CD4-positive, alpha-beta T cell treated with Interferon gamma for 1 hour (primary cell): ENCODE measurements at regions not wholly inside any gene's neighbourhood (a gene's known extent, or its start where the extent isn't known, plus 50 kb on each side); places are given as distances from the start of the nearest gene placed in this dataset.

Experiments used
- DNase-seq: peaks from one replicate; pipeline ENCODE4 v3.0.0-alpha.2; 2020

DNA sequence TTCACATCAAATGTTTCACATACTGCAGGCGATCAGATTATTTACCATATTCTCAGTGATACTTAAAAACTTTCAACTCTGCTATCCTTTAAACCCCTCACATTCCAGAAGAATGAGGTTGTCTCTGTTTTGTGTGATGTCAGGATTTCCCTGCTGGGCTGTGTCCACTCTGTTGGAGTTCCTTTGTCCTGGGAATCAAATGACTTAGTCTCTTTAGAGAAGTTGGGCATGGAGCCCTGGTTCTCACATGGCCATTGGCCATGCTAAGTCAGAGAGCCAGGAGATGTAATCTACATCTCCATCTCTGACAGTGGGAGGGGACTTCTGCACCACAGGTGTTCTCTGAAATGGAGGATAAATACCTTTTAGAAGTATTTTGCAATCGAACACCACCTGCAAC lies 205.1 kb upstream of the MAF start:
- no peak for DNase-seq

GRCh38 chr16:79801646-79802045 lies 201.1 kb upstream of the MAF start:
- DNase-seq, result no peak

DNA sequence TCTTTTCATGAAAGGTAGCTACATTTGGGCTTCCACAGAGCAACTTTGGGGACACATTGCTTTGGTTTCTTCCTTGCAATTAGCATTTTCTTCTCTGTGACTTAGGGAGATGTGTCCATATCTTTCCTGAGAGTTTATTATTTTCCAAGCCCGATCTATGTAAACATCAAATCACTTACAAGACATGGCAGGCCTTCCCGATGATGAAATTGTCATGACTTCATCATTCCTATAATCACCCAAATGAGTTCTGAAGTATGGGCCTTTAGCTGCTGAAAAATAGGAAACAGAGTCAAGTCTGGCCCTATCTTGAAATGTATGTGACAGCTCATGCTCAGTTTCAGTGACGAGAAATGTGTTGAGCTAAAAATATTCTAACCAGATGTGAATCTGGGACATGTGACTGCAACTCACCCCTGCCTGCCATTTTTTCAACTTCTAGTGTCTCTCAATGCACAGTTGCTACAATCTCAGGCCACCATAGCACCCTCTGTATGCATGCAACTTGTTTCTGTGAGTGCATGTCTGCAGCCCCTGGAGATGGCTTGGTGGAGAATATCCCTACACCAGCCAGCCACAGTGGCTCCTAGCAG lies 199.6 kb upstream of the MAF start:
- DNase-seq, result no peak

- DNase-seq, result no peak
These were observed 198.0 kb upstream of the MAF start for GRCh38 chr16:79798416-79799053.

GRCh38 chr16:79797486-79797885 lies 196.9 kb upstream of the MAF start:
- DNase-seq, result no peak

DNA sequence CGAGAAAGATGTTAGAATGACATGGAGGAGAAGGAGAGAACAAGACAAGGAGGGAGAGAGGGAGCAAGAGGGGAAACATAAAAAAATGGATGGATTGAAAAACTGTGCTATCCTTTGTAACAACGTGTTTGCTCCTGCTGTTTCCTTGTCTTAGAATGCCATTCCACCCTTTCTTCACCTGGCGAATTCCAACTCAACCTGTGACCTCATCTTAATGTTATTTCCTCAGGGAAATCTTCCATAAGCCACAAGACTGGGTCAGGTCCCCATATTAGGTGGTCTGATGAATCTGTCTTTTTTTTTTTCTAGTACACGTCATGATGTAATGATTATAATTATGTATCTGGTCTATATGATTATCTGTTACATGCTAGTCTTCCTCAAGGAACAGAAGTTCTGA lies 195.0 kb upstream of the MAF start:
- DNase-seq, result no peak

DNA sequence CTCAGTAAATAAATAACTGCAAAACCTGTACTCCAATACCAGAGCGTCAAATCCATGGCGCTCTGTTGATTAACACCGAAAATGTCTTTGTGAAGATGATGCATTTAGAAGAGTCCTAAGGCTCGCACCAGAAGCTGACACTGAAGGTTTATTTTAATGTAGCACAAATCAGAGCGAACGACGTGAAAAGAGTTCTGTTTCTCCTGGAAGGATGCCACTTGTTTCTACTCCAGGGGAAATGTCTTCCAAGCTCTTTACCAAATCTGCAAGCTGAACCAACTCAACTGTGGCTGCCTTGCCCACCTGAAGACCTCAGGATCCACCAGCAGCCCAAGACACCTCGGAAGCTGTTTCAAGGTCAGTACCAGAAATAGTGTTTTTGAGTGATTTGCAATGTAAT lies 194.4 kb upstream of the MAF start:
- DNase-seq, result no peak

GRCh38 chr16:79792664-79793351 lies 192.3 kb upstream of the MAF start:
- DNase-seq, result no peak

DNA sequence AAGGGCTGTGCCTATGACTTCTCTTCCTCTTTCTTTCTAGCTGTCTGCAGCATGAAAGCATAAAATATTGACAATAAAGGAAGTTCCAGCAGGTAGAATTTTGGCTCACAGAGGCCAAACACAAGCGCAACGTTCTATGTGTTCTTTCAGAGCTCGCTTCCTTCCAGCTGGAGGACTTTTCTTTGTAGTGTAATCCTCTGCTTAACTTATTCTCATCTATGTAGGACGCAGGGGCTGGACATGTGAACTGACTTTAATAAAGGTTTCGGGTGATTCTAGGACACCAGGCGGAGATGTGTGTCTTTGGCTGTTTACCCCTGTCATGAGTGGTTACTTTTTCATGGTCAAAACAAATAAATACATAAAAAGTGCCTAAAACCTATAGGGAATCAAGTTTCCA lies 191.5 kb upstream of the MAF start:
- no peak for DNase-seq

DNA sequence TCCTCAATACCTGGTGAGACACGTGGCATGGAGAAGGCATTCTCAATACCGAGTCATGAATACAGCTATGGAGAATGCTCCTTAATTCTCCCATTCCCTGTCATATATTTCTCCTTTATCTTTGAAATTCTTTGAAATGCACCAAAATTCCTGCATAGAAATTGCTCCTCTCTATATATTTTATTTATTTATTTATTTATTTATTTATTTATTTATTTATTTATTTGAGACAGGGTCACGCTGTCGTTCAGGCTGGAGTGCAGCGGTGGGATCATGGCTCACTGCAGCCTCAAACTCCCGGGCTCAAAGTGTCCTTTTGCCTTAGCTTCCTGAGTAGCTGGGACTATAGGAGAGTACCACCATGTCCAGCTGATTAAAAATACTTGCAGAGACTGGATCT lies 190.3 kb upstream of the MAF start:
- no peak for DNase-seq

DNA sequence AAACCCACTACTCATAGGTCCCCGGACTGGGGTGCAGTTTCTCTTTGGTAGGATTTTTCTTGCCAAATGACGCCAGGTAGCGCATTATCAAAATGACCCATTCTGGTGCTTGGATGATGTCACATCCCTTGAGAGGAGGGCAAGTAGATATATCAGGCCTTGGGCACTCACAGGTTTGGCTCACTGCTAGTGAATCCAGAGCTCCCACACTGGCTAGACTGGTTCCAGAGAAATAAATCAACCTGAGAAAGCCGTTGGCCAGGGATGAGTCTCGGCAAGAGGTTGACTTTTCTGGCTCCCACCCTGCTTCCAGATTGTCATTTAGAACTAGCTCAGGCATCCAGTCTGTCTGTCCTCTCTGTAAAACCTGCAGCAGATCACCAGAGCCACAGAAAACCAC lies 188.4 kb upstream of the MAF start:
- DNase-seq, result no peak

DNA sequence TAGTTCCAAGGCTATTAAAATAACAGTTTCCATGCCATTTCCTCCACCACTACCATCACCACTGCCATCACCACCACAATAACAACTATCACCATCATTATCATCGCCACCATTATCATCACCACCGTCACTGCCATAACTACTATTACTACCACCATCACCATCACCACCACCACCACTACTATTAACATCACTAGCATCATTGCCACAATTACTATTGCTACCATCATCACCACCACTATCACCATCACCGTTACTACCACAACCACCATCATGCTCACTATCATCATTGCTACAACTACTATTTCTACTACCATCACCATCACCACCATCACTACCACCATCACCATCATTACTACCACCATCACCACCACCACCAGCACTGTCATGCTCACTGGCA lies 185.9 kb upstream of the MAF start:
- no peak for DNase-seq

GRCh38 chr16:79784007-79784406 lies 183.5 kb upstream of the MAF start:
- no peak for DNase-seq

DNA sequence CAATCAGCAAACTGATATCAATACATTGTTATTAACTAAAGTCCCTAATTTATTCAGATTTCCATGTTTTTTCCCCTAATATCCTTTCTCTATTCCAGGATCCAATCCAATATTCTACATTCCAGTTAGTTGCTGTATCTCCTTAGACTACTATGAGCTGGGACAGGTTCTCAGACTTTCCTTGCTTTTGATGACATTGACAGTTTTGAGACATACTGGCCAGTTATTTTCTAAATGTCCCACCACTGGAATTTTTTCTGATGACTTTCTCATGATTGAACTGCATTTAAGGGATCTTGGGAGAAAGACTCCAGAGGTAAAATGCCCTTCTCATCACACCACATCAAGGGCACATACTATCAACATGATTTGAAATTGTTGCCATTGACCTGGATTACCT lies 177.1 kb upstream of the MAF start:
- no peak for DNase-seq

DNA sequence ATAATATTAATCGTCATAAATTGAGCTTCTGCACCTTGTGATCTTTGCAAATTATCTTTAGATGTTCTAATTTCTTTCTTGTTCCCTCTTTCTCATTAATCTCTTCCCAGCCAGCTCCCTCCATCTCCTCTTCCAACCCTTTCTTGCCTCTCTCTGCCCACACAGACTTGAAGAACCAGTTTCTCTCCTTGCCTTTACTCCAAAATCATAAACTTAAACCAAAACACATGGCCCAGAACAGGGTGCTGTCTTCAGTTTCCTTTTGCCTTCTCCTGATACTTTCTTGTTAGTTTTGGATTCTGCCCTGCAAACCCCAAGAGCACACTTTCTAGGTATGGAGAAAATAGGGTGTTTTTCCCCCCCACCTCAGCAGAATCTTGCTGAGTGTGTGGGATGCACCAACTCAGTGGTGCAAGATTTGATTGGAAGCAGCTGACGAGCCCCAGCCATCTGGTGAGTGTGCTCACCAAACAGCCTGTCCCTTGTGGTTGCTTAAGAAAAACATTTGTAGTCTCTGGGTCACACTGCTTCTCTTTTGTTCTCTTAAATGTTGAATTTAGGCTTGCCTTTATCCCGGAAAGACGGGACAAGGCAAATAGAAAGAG lies 175.8 kb upstream of the MAF start:
- no peak for DNase-seq

GRCh38 chr16:79772784-79773183 lies 172.2 kb upstream of the MAF start:
- DNase-seq, result no peak

DNA sequence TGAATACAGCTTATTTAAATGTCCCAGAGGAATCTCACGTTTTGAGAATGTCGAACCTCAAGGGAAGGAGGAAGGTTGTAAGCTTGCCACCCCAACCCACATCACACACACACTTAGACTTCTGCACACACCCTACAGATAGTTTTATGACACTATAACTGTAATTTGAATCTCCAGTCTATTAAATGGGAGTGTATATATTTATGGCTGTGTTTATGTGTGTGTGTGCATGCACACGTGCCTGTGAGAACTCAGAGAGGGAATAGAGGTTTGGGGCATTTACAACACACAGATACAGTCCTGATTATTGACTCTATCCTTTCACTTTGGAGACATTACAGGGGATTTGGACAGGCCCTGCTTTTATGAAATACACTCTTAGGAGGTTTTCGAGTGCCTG lies 171.5 kb upstream of the MAF start:
- no peak for DNase-seq

DNA sequence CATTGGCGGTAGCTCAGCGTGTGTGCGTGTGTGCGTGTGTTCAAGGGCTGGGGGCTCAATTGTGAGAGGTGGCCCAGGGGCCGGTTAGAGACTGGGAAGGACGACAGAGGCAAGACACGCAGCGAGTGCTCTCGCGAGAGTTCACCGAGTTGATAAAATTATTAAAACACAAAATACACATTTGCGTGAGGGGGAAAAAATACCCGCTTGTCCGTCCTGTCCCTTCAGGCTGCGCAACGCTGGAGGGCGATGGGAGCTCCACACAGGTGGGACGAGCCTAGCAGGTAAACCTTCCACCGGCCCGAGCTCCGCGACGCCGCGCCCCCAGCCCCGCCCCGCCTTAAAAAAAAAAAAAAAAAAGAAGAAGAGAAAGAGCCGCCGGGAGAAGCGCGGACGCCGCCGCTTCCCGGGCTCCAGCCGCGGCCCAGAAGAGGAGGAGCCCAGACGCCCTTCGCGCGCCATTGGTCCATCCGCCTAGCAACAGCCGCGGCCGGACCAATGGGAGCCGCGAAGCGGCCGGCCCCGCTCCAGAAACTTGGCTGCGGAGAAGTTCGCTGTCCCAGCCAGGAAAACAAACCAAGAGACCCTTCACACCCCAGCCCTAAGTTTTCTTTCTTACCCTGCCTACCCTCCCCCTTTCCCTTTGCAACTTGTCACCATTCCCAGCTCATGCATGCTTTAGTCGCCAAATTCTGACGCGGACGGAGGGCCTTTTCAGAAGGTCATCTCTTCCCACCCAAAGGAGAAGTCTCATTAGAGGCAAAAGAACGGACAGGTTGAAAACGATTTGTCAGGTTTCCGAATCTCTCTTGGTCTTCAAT lies 169.9 kb upstream of the MAF start:
- DNase-seq, result peak; percentile 82

DNA sequence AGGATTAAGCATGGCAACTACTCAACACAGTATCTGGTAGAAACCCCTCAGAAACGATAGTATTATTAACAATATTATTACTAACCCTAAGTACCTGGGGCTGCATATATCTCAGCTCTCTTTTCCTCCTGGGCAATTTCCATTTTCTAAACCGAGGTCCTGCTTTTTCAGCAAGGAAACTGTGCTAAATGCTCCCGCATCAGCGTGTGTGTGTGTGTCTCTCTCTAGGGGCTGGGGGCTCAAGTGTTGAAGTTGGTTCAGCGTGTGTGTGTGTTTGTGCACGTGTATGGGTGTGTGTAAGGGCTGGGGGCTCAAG lies 169.3 kb upstream of the MAF start:
- DNase-seq, result no peak

DNA sequence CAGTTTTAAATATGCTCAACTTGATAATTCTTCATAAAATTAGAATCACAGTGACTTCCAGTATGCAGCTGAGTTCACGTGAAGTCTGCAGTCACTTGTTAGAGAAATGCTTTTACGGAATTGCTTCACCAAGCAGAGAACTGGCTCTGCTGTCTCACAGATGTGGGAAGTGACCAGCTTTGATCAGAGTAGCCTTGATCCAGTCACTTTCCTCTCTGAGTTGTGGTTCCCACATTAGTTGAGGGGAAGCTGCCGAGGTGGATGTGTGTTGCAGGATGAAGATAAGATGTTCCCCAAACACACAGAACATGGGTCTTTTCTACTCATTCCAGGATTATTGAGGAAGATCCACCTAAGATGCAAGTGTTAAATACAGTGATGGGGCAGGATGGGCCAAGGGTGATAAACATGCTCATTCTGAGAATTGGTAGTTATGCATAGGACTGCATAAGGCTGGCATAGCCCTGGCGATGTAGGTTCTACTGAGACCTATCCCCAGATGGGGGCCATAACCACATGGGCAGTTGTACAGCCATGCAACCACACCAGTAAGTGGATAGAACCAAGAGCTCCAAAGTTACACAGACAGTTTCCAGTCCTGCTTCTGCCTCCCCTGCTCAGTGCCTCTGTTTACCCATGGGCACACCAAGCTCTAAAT lies 168.9 kb upstream of the MAF start:
- no peak for DNase-seq

DNA sequence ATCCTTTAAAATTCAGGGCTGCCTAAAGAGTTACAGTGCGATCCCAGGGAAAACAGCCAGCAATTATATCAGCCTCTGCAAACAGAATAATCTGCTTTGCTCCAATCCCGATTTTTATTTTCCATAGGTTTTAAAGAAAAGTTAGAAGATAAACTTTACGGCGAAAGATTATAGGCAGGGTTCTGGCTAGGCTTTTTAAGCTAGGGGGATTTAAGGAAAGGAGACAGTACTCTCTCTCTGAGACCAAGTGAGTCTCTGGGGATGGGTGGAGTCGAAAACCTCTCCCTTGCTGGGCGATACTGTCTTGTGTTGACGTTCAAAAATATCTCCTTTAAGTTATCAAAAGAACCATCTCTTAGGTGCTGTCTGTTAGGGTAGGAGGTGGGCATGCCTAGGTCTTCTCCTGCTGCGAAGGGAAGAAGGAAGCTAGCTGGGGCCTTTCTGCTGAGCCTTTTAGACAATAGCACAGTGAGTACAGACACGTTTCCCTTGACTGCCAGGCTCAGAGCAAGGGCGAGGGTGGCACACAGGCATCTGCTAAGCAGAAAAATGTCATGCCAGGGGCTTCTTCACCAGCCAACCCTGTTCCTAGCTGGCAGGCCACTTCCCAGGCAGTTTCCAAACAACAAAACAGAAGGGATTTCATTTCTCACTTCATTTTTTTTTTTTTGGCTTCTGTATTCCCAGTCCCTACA lies 167.9 kb upstream of the MAF start:
- no peak for DNase-seq
